HepG2 (cell line): ENCODE measurements at regions not wholly inside any gene's neighbourhood (a gene's known extent, or its start where the extent isn't known, plus 50 kb on each side); places are given as distances from the start of the nearest gene placed in this dataset.

Source experiments
- ATAC-seq: fragments of 200-7000 bp; cut with Tn5 transposase; 3 replicates; pipeline ENCODE4 v1.9.1; 2020; ENCODE audit warnings: mild to moderate bottlenecking, moderate library complexity
- BruUV-seq: library from RNA; stranded (reverse); fragments of 400-500 nt; replicated peaks from 2 replicates; lab custom pipeline; 2021; lab: Mats Ljungman, UMichigan
- CTCF ChIA-PET: fragments of 300-600 bp; formaldehyde crosslinking; extraction: SDS; loops from one replicate; lab custom pipeline; 2021; ENCODE audit warnings: low total read pairs, inconsistent platforms, low intra/inter-chr PET ratio; lab: Yijun Ruan, JAX
- POLR2A ChIA-PET: fragments of 350-600 bp; sonication (Branson Sonifier 250); formaldehyde crosslinking; loops from one replicate; lab custom pipeline; 2020; ENCODE audit warnings: antibody characterized with exemption, inconsistent platforms; lab: Yijun Ruan, JAX
- DNase-seq: peaks from one replicate; pipeline ENCODE4 v3.0.0-alpha.2; 2015; ENCODE audit warnings: low spot score
- FAIRE-seq: peaks from 3 replicates; lab custom pipeline; 2011; peaks lifted over from hg19 to GRCh38; lab: Jason Lieb, UNC
- H2AFZ ChIP-seq: one replicate; pipeline ENCODE4 v1.6.1; 2011; ENCODE audit warnings: low read length, inconsistent platforms
- H3K27ac ChIP-seq: fragments of 300-600 bp; 3 replicates; pipeline ENCODE4 v1.8.0; 2011; ENCODE audit warnings: mixed run types, mild to moderate bottlenecking, mixed read lengths, low read length, inconsistent platforms; ENCODE audit not compliant: insufficient read depth; ENCODE audit errors: extremely low read length
- H3K27me3 ChIP-seq, 2 experiments: fragments of 200-600 bp in 1 of 2; 2 replicates in 1 of 2; 3 replicates in 1 of 2; pipeline versions ENCODE4 v1.6.0 to v1.8.0; 2011; ENCODE audit warnings: low read length in 2 of 2, mild to moderate bottlenecking in 2 of 2, moderate library complexity in 2 of 2, inconsistent platforms in 1 of 2; ENCODE audit not compliant: insufficient read depth in 2 of 2, control insufficient read depth in 1 of 2
- H3K36me3 ChIP-seq, 2 experiments: fragments of 200-600 bp in 1 of 2; replicated peaks in 1 of 2; 2 replicates in 1 of 2; 3 replicates in 1 of 2; pipeline versions ENCODE4 v1.5.1 to v1.8.0; 2011; ENCODE audit warnings: low read length in 2 of 2, inconsistent platforms in 1 of 2; ENCODE audit not compliant: insufficient read depth in 2 of 2, control insufficient read depth in 1 of 2
- H3K4me1 ChIP-seq: 2 replicates; pipeline ENCODE4 v1.5.1; 2012; ENCODE audit warnings: low read length, inconsistent platforms; ENCODE audit not compliant: insufficient read depth
- H3K4me2 ChIP-seq: 2 replicates; pipeline ENCODE4 v1.6.0; 2011; ENCODE audit warnings: low read depth, low read length, inconsistent platforms
- H3K4me3 ChIP-seq, 3 experiments: fragments of 200-600 bp in 1 of 3; sonication (generic), shearing (Covaris generic) in 1 of 3; replicated peaks in 1 of 3; 2 replicates each; pipeline ENCODE4 v1.5.1; 2011 to 2016; ENCODE audit warnings: low read length in 3 of 3, inconsistent platforms in 2 of 3, low read depth in 2 of 3, mild to moderate bottlenecking in 2 of 3, control low read depth in 1 of 3, mixed read lengths in 1 of 3; ENCODE audit not compliant: insufficient read depth in 1 of 3
- H3K79me2 ChIP-seq: one replicate; pipeline ENCODE4 v1.6.1; 2011; ENCODE audit warnings: low read length, inconsistent platforms; ENCODE audit not compliant: insufficient read depth
- H3K9ac ChIP-seq: 2 replicates; pipeline ENCODE4 v1.6.0; 2011; ENCODE audit warnings: mild to moderate bottlenecking, low read depth, low read length, inconsistent platforms; ENCODE audit not compliant: insufficient read depth
- H3K9me3 ChIP-seq: 2 replicates; pipeline ENCODE4 v1.5.1; 2012; ENCODE audit warnings: mild to moderate bottlenecking, low read length
- H4K20me1 ChIP-seq: 2 replicates; pipeline ENCODE4 v1.6.0; 2011; ENCODE audit warnings: inconsistent platforms, mild to moderate bottlenecking, low read length, moderate library complexity; ENCODE audit not compliant: insufficient read depth
- CEBPB ChIP-seq: IDR thresholded peaks from 2 replicates; pipeline ENCODE4 v1.6.1; 2011; ENCODE audit warnings: low read depth, low read length, improper control_type of control experiment, borderline replicate concordance
- GTF3A ChIP-seq: sonication (generic); formaldehyde crosslinking; conservative IDR thresholded peaks from 2 replicates; pipeline ENCODE4 v1.4.0; 2020; ENCODE audit warnings: mild to moderate bottlenecking, missing genetic modification reagents
- MAX ChIP-seq: IDR thresholded peaks from 2 replicates; pipeline ENCODE4 v1.6.1; 2012; ENCODE audit warnings: inconsistent platforms
- MXI1 ChIP-seq: IDR thresholded peaks from 3 replicates; pipeline ENCODE4 v1.6.1; 2012; ENCODE audit warnings: low read depth, low read length, inconsistent platforms, borderline replicate concordance
- SMC3 ChIP-seq: IDR thresholded peaks from 2 replicates; pipeline ENCODE4 v1.6.1; 2011; ENCODE audit warnings: low read length, improper control_type of control experiment
- SYNCRIP ChIP-seq: fragments of 200-400 bp; formaldehyde crosslinking; IDR thresholded peaks from 2 replicates; pipeline ENCODE4 v1.6.1; 2018; ENCODE audit warnings: mild to moderate bottlenecking, low read depth, low read length; ENCODE audit not compliant: insufficient read depth
- ZNF331 ChIP-seq: sonication (generic); formaldehyde crosslinking; IDR thresholded peaks from 2 replicates; pipeline ENCODE4 v1.4.0; 2020; ENCODE audit warnings: missing genetic modification reagents
- WGBS: methylation state at CpG from one replicate; pipeline ENCODE4 v1.1.6; 2017; ENCODE audit warnings: low lambda C conversion rate; 5-methylcytosine and 5-hydroxymethylcytosine counted together
- in situ Hi-C: cut with HindIII; loops from 2 replicates; pipeline ENCODE4 v1.10.0; 2017; ENCODE audit warnings: low pct_unique_long_range_greater_than_20kb; ENCODE audit not compliant: extremely low pct_ligation_motif_present
- intact Hi-C: fragments of 100-400 bp; cut with micrococcal nuclease; formaldehyde crosslinking; loops from one replicate; pipeline ENCODE4 v1.10.0; 2022; ENCODE audit not compliant: unreplicated experiment

GRCh38 chr2:58604096-58604495 lies 363.0 kb upstream of the FANCL start:
- no peaks in the 10 kb centered on the region for H3K27me3 ChIP-seq
- no peak for DNase-seq
- no peak overlapping the region for H3K4me3 ChIP-seq
- no peak for ATAC-seq
- H3K36me3 ChIP-seq: no peaks in the 10 kb centered on the region
- H2AFZ ChIP-seq: no peak overlapping the region
- intact Hi-C loops: no loop called here
- WGBS: 5% methylated on average over 1 of the region's 1 CpG
- POLR2A ChIA-PET: no interaction called here
- in situ Hi-C loops: no loop called here
- H3K4me2 ChIP-seq: no peak overlapping the region
- no peak for TF ChIP-seq SYNCRIP
- no peak for TF ChIP-seq SMC3
- TF ChIP-seq GTF3A: no peak
- TF ChIP-seq MAX: no peak
- TF ChIP-seq, all 625 proteins: peak for 0
- Histone ChIP-seq H3K4me1 (no peaks in the 10 kb centered on the region), H3K9ac (no peak overlapping the region), H3K9me3 (no peaks in the 10 kb centered on the region), H3K27ac (no peak overlapping the region), H4K20me1 (no peaks in the 10 kb centered on the region), H3K79me2 (no peaks in the 10 kb centered on the region)
- no peak for FAIRE-seq
- no TSS peak for BruUV-seq
- CTCF ChIA-PET: no interaction called here

GRCh38 chr2:58601017-58601416 lies 359.9 kb upstream of the FANCL start:
- in situ Hi-C loops: no loop called here
- H3K27ac ChIP-seq: no peak overlapping the region
- no peaks in the 10 kb centered on the region for H3K36me3 ChIP-seq
- DNase-seq: no peak
- no peak overlapping the region for H3K4me2 ChIP-seq
- H4K20me1 ChIP-seq: no peaks in the 10 kb centered on the region
- no peaks in the 10 kb centered on the region for H3K79me2 ChIP-seq
- no peak overlapping the region for H2AFZ ChIP-seq
- intact Hi-C loops: no loop called here
- no peaks in the 10 kb centered on the region for H3K4me1 ChIP-seq
- no TSS peak for BruUV-seq
- no peaks in the 10 kb centered on the region for H3K27me3 ChIP-seq
- no peak for FAIRE-seq
- H3K9ac ChIP-seq: no peak overlapping the region
- CTCF ChIA-PET: no interaction called here
- TF ChIP-seq ZNF331 (no peak), CEBPB (peak; percentile 64), MXI1 (no peak)
- TF ChIP-seq, all 625 proteins: peak for 1
- Histone ChIP-seq H3K9me3 (no peaks in the 10 kb centered on the region), H3K4me3 (no peak overlapping the region)
- WGBS: 2% methylated on average over 2 of the region's 2 CpGs
- no peak for ATAC-seq
- POLR2A ChIA-PET: no interaction called here
